Activated naive CD4-positive, alpha-beta T cell treated with anti-CD3 and anti-CD28 coated beads, Interleukin-2, amount 10 ng/mL, durations not matched to agents 7 days and 5 days (primary cell): ENCODE measurements at regions not wholly inside any gene's neighbourhood (a gene's known extent, or its start where the extent isn't known, plus 50 kb on each side); places are given as distances from the start of the nearest gene placed in this dataset.

Experiments
- CTCF ChIA-PET: fragments of 350-600 bp; sonication (Branson Sonifier 250); formaldehyde crosslinking; loops from one replicate; lab custom pipeline; 2021; ENCODE audit warnings: antibody characterized with exemption; lab: Charles Lee
- DNase-seq: peaks from one replicate; pipeline ENCODE4 v3.0.0-alpha.2; 2020
- H3K27ac Mint-ChIP-seq: one replicate; pipeline ENCODE4 v1.8.0; 2021; ENCODE audit warnings: mild to moderate bottlenecking, moderate library complexity, mixed read lengths
- H3K27me3 Mint-ChIP-seq: one replicate; pipeline ENCODE4 v1.8.0; 2021; ENCODE audit warnings: mild to moderate bottlenecking, mixed read lengths
- H3K36me3 Mint-ChIP-seq: one replicate; pipeline ENCODE4 v1.8.0; 2021; ENCODE audit warnings: mixed read lengths
- H3K4me1 Mint-ChIP-seq: one replicate; pipeline ENCODE4 v1.8.0; 2021; ENCODE audit warnings: mixed read lengths
- H3K4me3 Mint-ChIP-seq: one replicate; pipeline ENCODE4 v1.8.0; 2021; ENCODE audit warnings: mild to moderate bottlenecking, moderate library complexity, mixed read lengths
- H3K9me3 Mint-ChIP-seq: one replicate; pipeline ENCODE4 v1.8.0; 2021; ENCODE audit warnings: mixed read lengths

- H3K36me3 Mint-ChIP-seq = no peaks in the 10 kb centered on the region
- H3K27ac Mint-ChIP-seq = no peak overlapping the region
- no peaks in the 10 kb centered on the region for H3K9me3 Mint-ChIP-seq
- H3K4me3 Mint-ChIP-seq = no peak overlapping the region
- CTCF ChIA-PET = no interaction called here
- peaks cover 10% of the 10 kb centered on the region for H3K27me3 Mint-ChIP-seq
- no peak for DNase-seq
- H3K4me1 Mint-ChIP-seq = peaks cover 3% of the 10 kb centered on the region
These were observed 217.2 kb upstream of the WWC1 start for GRCh38 chr5:168073991-168074800.

GRCh38 chr5:168075387-168075786 lies 216.1 kb upstream of the WWC1 start:
- H3K9me3 Mint-ChIP-seq = no peaks in the 10 kb centered on the region
- CTCF ChIA-PET = no interaction called here
- no peak for DNase-seq
- H3K4me3 Mint-ChIP-seq = no peak overlapping the region
- H3K27ac Mint-ChIP-seq = no peak overlapping the region
- peaks cover 10% of the 10 kb centered on the region for H3K27me3 Mint-ChIP-seq
- no peaks in the 10 kb centered on the region for H3K36me3 Mint-ChIP-seq
- peaks cover 3% of the 10 kb centered on the region for H3K4me1 Mint-ChIP-seq

GRCh38 chr5:168076561-168076991 lies 214.9 kb upstream of the WWC1 start:
- CTCF ChIA-PET = no interaction called here
- H3K9me3 Mint-ChIP-seq = peaks cover 2% of the 10 kb centered on the region
- no peak overlapping the region for H3K4me3 Mint-ChIP-seq
- no peak overlapping the region for H3K27ac Mint-ChIP-seq
- H3K36me3 Mint-ChIP-seq = no peaks in the 10 kb centered on the region
- H3K4me1 Mint-ChIP-seq = peaks cover 3% of the 10 kb centered on the region
- H3K27me3 Mint-ChIP-seq = peaks cover 7% of the 10 kb centered on the region
- no peak for DNase-seq

GRCh38 chr5:168085261-168086031 lies 206.0 kb upstream of the WWC1 start:
- Mint-ChIP-seq H3K27ac (no peak overlapping the region), H3K9me3 (peaks cover 6% of the 10 kb centered on the region), H3K36me3 (no peaks in the 10 kb centered on the region), H3K27me3 (no peaks in the 10 kb centered on the region), H3K4me1 (no peaks in the 10 kb centered on the region), H3K4me3 (no peak overlapping the region)
- DNase-seq = no peak
- CTCF ChIA-PET = no interaction called here

- DNase-seq = no peak
- Mint-ChIP-seq H3K36me3 (no peaks in the 10 kb centered on the region), H3K27ac (no peak overlapping the region), H3K9me3 (peaks cover 4% of the 10 kb centered on the region), H3K27me3 (no peaks in the 10 kb centered on the region), H3K4me3 (no peak overlapping the region), H3K4me1 (no peaks in the 10 kb centered on the region)
- CTCF ChIA-PET = no interaction called here
These were observed 205.3 kb upstream of the WWC1 start for GRCh38 chr5:168086104-168086610.

GRCh38 chr5:168086746-168087145 lies 204.7 kb upstream of the WWC1 start:
- H3K9me3 Mint-ChIP-seq = peaks cover 4% of the 10 kb centered on the region
- CTCF ChIA-PET = no interaction called here
- no peak for DNase-seq
- no peaks in the 10 kb centered on the region for H3K27me3 Mint-ChIP-seq
- H3K27ac Mint-ChIP-seq = no peak overlapping the region
- H3K36me3 Mint-ChIP-seq = no peaks in the 10 kb centered on the region
- no peaks in the 10 kb centered on the region for H3K4me1 Mint-ChIP-seq
- H3K4me3 Mint-ChIP-seq = no peak overlapping the region

GRCh38 chr5:168088410-168089173 lies 202.9 kb upstream of the WWC1 start:
- peaks cover 2% of the 10 kb centered on the region for H3K9me3 Mint-ChIP-seq
- no peaks in the 10 kb centered on the region for H3K36me3 Mint-ChIP-seq
- no peak for DNase-seq
- CTCF ChIA-PET = no interaction called here
- no peak overlapping the region for H3K4me3 Mint-ChIP-seq
- no peaks in the 10 kb centered on the region for H3K27me3 Mint-ChIP-seq
- no peaks in the 10 kb centered on the region for H3K4me1 Mint-ChIP-seq
- H3K27ac Mint-ChIP-seq = no peak overlapping the region

- Mint-ChIP-seq H3K4me1 (no peaks in the 10 kb centered on the region), H3K27ac (no peak overlapping the region), H3K36me3 (no peaks in the 10 kb centered on the region), H3K9me3 (no peaks in the 10 kb centered on the region), H3K27me3 (no peaks in the 10 kb centered on the region), H3K4me3 (no peak overlapping the region)
- CTCF ChIA-PET = no interaction called here
- DNase-seq = no peak
These were observed 202.1 kb upstream of the WWC1 start for GRCh38 chr5:168089201-168089887.

GRCh38 chr5:168092209-168093185 lies 198.9 kb upstream of the WWC1 start:
- CTCF ChIA-PET = no interaction called here
- no peaks in the 10 kb centered on the region for H3K9me3 Mint-ChIP-seq
- H3K4me1 Mint-ChIP-seq = no peaks in the 10 kb centered on the region
- H3K36me3 Mint-ChIP-seq = no peaks in the 10 kb centered on the region
- H3K27me3 Mint-ChIP-seq = no peaks in the 10 kb centered on the region
- no peak overlapping the region for H3K27ac Mint-ChIP-seq
- DNase-seq = no peak
- H3K4me3 Mint-ChIP-seq = no peak overlapping the region

GRCh38 chr5:168093200-168093910 lies 198.1 kb upstream of the WWC1 start:
- CTCF ChIA-PET = no interaction called here
- Mint-ChIP-seq H3K4me1 (no peaks in the 10 kb centered on the region), H3K27ac (no peak overlapping the region), H3K27me3 (no peaks in the 10 kb centered on the region), H3K4me3 (no peak overlapping the region), H3K9me3 (no peaks in the 10 kb centered on the region), H3K36me3 (no peaks in the 10 kb centered on the region)
- DNase-seq = no peak

- Mint-ChIP-seq H3K4me1 (no peaks in the 10 kb centered on the region), H3K4me3 (no peak overlapping the region), H3K9me3 (no peaks in the 10 kb centered on the region), H3K27me3 (no peaks in the 10 kb centered on the region), H3K36me3 (no peaks in the 10 kb centered on the region), H3K27ac (no peak overlapping the region)
- no peak for DNase-seq
- CTCF ChIA-PET = no interaction called here
These were observed 194.9 kb upstream of the WWC1 start for GRCh38 chr5:168096525-168096924.

GRCh38 chr5:168097876-168098653 lies 193.4 kb upstream of the WWC1 start:
- no peaks in the 10 kb centered on the region for H3K9me3 Mint-ChIP-seq
- H3K27ac Mint-ChIP-seq = no peak overlapping the region
- H3K27me3 Mint-ChIP-seq = no peaks in the 10 kb centered on the region
- no peak overlapping the region for H3K4me3 Mint-ChIP-seq
- DNase-seq = no peak
- CTCF ChIA-PET = no interaction called here
- H3K36me3 Mint-ChIP-seq = no peaks in the 10 kb centered on the region
- H3K4me1 Mint-ChIP-seq = no peaks in the 10 kb centered on the region
